HG02943 (cell line): ENCODE measurements at regions not wholly inside any gene's neighbourhood (a gene's known extent, or its start where the extent isn't known, plus 50 kb on each side); places are given as distances from the start of the nearest gene placed in this dataset.

ENCODE experiments used
- ATAC-seq: cut with Tn5 transposase; IDR thresholded peaks from one replicate; pipeline ENCODE4 v1.9.1; 2021; ENCODE audit warnings: mild to moderate bottlenecking, low read depth, moderate library complexity; ENCODE audit not compliant: unreplicated experiment

DNA sequence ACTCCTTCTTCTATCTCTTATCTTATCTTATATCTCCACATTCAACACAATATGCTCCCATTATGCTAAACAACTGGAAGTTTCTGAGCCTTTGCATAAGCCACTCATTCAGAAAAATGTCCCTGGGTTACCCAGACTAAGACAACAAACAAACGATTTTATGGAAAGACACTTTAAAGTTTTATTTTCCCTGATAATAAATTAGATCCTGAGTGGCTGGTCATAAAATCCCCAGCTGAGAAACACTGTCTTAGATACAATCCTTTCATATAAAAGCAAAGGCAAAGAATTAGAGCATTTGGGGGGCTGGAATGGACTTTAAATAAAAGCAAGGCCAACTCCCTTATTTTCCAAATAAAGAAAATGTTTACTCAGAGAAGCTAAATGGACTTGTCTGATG, 322.3 kb downstream of the GBE1 start:
- no peak for ATAC-seq

DNA sequence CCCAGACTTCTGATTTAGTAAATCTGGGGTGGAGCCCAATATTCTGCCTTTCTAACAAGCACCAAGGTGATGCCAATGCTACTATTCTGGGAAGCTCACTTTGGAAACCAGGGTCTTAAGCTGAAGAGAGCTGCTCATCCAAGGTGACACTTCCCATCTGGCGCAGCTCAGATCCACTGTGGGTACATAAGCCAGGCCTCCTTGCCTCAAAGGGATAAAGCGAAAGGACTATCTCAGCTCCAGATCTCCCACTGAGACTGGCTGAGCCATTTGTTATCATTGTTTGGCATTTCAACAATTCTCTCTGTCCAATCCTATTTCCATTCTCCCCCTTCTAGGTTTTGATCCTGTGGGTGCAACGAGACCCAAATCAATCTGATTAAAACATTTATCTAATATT, 323.8 kb downstream of the GBE1 start:
- ATAC-seq: no peak

DNA sequence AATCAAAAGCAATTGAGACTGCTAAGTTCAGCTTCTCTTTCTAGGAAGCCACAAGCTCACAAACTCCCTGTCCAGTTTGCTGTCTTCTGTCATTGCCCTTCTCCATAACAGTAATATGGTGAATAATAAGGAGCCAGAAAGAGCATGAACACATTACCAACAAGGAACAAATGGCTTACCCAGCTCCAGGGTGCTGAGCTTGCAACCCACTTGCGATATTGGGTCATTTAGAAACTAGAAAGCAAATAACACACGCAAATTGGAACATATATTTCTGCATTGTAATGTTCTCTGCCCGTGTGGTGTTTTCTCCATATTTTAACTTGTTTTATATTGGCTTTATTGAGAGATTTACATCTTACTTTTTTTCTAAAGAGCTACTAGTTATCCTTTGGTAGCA, 325.3 kb downstream of the GBE1 start:
- ATAC-seq: no peak

GRCh38 chr3:81435050-81435449, 326.4 kb downstream of the GBE1 start:
- ATAC-seq: no peak

- ATAC-seq: no peak
Measured at GRCh38 chr3:81434161-81434560, 327.3 kb downstream of the GBE1 start.

DNA sequence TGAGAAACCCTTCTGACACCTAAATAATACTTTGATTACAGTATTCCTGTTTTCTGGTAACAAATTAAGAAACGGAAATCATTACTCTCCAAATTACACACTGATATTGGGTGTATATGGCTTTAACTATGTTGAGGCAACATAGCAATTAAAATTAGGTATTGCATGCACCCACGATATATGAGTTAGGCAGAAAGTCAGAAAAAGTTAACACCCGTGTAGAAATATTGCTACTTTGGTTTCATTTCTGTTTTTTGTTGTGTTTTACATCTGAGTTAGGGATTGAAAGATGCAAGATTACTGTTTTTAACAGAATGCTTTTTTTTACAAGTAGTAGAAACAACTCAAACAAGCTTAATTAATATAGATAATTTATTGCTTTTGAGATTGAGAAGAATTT, 327.8 kb downstream of the GBE1 start:
- ATAC-seq: no peak

DNA sequence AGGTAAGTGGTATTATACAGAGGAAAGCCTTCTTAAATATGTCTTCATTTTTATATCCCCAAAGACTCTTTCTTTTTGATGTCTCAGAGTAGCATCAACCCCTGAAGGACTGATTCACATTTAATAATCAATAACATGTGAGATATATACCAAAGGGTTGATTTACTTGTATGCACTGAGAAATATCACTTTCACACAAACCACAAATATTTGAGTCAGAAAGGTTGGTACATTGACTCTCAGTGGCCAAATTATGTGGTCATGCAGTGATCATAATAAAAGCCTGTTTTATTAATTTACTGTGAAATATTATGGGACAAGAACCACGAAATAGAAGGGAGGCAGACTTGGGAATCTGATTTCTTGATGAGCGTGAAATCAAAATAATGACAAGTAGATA, 329.0 kb downstream of the GBE1 start:
- ATAC-seq: no peak

- no peak for ATAC-seq
Measured at GRCh38 chr3:81426826-81427577, 334.4 kb downstream of the GBE1 start.

- ATAC-seq: no peak
Measured at GRCh38 chr3:81425198-81425868, 336.1 kb downstream of the GBE1 start.

DNA sequence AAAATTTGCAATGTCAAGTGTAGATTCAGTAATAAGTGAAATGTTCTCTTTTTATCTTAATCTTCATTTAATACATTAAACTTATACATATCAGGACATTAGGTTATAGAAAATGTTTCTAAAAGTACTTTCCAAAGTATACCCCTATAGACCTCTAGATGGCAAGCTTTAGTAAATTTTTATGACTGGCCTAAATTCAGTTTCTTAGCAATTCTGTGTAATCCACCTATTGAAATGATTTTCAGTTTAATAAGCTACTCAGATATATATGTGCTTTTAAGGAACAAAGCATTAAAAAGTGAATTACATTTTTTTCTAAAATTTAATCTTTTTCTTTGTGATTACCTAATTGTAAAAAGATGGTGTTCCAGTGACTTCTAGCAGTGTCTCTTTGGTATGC, 342.2 kb downstream of the GBE1 start:
- ATAC-seq: no peak

DNA sequence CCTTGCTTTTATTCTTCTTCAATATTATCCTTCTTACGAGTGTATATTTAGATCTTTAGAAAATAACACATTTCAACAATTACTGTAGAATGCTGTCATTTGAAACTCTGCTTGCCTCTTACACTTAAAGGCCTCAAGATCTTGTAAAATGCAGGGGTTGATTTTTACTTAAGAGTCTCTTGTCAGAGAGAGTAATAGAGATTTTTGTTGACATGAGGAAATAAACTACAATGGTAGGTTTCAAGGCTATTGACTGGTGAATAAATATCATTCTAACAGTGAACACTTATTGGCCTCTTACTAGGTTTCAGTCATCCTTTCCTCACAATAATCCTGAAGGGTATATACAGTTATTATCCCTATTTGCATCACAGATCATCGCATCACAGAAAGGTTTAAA, 344.6 kb downstream of the GBE1 start:
- no peak for ATAC-seq

- no peak for ATAC-seq
Measured at GRCh38 chr3:81406318-81406717, 355.1 kb downstream of the GBE1 start.

- ATAC-seq: no peak
Measured at GRCh38 chr3:81395739-81396513, 365.5 kb downstream of the GBE1 start.

DNA sequence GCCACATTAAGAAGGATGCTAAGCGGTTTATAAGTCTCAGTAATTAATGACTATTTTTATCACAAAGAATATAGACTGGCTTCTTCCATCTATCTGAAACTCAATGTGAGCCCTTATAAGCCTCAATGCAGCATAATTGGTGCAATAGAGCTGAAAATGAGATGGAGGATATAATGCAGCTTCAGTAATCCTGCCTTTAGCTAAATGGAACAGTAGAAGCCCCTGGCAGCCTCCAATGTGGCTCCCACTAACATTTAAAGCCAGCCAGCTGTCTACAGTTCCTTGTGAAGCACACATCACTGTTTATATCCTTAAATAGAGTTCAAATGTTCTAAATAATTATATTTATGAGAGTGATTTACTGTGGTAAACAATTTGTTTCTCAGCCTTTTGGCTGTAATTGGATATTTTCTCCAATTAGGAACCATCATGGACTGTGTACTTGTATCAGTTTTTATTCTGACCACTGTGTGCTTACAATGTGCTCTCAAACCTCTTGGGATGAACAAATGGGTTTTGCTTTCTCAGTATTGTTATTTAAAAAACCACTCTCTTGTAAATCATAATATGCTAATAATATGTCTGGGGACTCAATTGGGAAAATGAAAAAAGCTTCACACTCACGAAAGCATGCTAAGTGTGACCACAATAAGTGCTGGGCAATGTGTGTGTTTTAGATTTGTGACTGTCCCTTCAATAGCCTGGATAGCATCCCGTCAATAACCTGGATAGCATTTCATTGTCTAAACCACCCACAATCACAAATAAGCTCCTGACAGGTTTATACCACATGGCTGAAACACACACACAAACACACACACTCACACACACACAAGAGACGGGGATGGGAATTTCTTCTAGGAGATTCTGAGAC, 366.6 kb downstream of the GBE1 start:
- no peak for ATAC-seq

DNA sequence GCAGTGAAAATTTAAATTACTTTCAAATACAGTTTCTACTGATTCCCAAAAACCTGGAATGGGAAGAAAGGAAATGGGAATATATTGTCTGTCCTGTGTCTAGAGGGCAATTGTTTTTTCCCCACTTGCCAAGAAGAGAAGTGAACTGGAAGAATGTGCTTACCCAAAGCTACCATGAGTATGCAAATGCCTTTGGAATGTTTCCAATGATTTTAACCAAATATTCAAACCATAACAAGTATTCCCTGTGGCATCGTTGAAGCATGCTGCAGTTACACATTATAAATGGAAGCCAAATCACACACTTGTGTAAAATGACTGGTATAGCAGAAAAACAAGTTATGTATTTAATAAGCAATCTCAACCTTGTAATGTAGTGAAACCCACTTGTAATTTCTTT, 368.2 kb downstream of the GBE1 start:
- no peak for ATAC-seq

DNA sequence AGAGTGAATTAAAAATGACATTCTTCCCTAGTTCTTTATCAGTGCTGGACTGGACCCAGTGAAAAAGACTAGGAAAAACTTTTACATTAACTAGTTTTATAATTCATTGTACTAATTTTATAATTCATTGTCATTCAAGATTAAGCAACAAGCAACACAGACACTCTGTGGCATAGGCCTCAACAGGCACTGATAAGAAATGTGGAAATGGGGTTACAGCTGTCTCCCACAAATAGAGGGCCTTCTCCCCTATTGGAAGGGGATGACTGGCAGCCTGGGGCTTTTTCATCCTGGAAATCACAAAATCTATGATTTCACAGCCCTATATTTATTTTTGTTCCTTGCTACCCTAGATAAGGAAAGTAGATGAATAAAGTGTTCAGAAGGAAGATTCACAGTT, 370.6 kb downstream of the GBE1 start:
- ATAC-seq: no peak

DNA sequence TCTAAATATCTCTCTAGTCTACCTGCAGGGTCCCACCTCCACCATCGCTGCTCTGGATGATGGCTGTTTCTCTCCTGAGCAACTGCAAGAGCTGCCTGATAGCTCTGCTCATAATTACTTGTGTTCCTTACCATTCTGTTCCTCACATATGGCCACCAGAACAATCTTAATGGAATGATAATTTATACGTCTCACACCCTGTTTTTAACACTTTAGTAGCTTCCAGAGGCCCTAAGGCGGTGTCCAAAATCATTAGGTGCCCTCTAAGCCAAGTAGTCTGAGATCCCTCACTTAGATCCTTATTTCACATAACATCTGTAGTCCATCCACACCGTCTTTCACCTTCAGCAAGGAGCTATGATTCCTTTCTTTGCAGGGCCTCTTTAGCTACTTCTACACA, 373.3 kb downstream of the GBE1 start:
- no peak for ATAC-seq

GRCh38 chr3:81382470-81382869, 379.0 kb downstream of the GBE1 start:
- no peak for ATAC-seq

GRCh38 chr3:81380234-81380633, 381.2 kb downstream of the GBE1 start:
- ATAC-seq: no peak

GRCh38 chr3:81378552-81379293, 382.7 kb downstream of the GBE1 start:
- no peak for ATAC-seq
